ENCODE measurements at regions not wholly inside any gene's neighbourhood (a gene's known extent, or its start where the extent isn't known, plus 50 kb on each side); places are given as distances from the start of the nearest gene placed in this dataset. TPM values are rescaled to one million over a fixed set of nuclear protein-coding genes. Genes with fewer than 3 reads are reported as not detected.

Small RNA genes lying in the stretch of these regions (small RNA-seq; reads per million reads assigned to genes)
- not detected for gene RN7SL680P

Measured in omental fat pad (tissue), 1 donor.